Left renal pelvis (tissue), 4 donors: ENCODE measurements at regions not wholly inside any gene's neighbourhood (a gene's known extent, or its start where the extent isn't known, plus 50 kb on each side); places are given as distances from the start of the nearest gene placed in this dataset.

ENCODE experiments used
- DNase-seq, 4 donors: peaks; one replicate each; pipeline ENCODE4 v3.0.0-alpha.2; 2013; ENCODE audit warnings: low read depth in 4 of 4, low spot score in 3 of 4

GRCh38 chr12:91931111-91931510 is 214.5 kb downstream of the BTG1 start:
- DNase-seq, result no peak

DNA sequence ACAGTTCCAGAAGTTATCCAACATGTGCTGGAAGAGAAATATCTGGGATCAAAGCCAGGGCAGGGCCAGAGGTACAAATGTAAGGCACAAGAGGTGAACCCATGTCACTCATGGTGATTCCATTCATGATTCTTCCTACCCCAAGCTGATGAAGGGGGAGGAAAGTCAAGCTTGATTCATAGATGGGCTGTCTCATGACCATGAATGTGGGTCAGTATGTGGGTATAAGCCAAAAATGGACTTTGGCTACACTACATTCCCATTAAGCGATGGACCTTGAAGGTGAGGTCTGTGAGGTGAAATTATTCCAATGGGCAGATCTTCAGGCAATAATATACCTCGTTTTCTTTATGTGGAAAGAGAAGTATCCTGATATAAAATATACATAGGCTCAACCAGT is 217.1 kb downstream of the BTG1 start:
- no peak for DNase-seq

GRCh38 chr12:91926848-91927247 is 218.8 kb downstream of the BTG1 start:
- no peak for DNase-seq

DNA sequence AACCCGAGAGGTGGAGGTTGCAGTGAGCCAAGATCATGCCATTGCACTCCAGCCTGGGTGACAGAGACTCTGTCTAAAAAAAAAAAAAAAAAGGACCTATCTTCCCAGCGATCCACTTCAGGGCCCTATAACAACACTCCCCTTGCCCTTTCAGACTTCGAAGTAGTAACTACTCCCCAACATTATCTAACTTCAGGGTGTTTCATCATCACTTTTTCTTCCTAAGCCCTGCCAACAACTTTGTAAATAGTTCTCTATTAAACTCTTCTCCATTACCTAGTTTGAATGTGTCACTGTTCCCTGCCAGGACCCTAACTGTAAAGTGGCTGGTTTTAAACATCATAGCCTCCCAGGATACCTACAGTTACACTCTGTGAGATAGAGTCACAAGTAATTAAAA is 220.8 kb downstream of the BTG1 start:
- DNase-seq, result no peak

- DNase-seq, result no peak
Observed at GRCh38 chr12:91923864-91924263, 221.8 kb downstream of the BTG1 start.

DNA sequence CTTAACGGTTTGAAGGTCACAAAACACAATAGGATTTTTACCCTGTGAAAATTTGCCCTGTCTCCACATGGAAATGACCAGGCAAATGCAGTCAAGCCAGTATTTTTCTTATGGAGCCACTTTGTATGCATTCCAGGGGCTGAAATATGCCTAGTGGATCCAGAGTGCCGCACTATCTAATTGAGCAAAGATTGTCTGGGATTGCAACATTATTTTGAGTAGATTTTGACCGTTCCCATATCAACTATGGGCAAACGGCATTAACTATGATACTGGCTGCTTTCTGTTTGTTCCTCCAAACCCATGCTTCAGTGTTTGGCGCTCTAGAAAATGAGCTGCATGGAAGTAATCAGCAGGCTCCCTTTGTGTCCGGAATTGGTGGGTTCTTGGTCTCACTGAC is 223.0 kb downstream of the BTG1 start:
- no peak for DNase-seq

DNA sequence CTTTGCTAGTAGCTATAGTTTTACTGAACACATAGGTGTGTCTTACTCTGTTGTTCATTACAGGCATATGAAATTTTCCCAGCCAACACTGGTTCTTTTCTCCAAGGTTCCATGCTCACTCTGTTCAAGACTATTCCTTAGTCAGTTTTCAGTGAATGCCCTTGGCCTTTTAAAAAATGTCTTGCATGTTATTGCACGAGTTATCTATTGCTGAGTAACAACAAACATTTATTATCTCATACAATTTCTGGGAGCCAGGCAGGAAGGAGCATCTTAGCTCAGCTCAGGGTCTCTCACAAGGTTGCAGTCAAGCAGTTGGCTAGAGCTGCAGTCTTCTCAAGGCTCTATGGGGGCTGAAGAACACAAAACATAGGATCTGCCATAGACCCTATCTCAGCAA is 223.5 kb downstream of the BTG1 start:
- no peak for DNase-seq

GRCh38 chr12:91921555-91921954 is 224.1 kb downstream of the BTG1 start:
- DNase-seq, result no peak

DNA sequence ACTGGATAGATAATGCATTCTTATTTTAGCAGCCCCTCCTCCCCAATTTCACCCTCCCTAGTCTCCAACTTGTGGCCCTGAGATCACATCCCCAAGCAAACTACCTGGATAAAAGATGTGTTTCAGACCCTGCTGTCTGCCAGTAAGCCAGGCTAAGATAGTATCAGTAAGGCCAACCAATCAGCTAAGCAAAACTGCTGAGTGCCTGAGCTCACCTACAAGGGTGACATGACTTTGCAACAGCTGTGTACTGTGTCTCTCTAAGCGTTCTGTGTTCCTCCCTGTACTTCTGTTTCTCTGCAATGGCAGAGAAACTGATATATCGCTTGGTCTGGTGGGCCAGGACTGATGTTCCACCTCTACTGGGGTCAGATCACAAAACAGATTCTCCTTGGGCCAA is 224.9 kb downstream of the BTG1 start:
- DNase-seq, result no peak

- no peak for DNase-seq
Observed at GRCh38 chr12:91920276-91920675, 225.4 kb downstream of the BTG1 start.

DNA sequence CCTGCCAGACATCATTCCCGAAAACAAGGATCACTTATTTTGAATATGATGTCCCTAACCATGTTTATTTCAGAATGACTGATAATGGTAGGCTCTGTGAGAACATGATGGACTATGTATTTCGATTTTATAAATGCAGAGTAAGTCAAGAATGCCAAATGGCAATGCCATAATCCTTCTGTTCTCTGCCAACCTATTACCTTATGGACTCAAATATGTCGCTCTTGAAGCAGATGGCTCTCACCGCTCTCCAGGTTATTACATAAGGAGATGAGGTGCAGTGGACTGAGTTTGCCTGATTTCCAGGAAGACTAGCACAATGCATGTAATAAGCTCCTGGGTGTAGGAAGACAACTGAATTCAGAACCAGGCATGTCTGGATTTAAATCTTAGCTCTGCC is 227.2 kb downstream of the BTG1 start:
- DNase-seq, result no peak

- no peak for DNase-seq
Observed at GRCh38 chr12:91914701-91915100, 230.9 kb downstream of the BTG1 start.

- no peak for DNase-seq
Observed at GRCh38 chr12:91913651-91914050, 232.0 kb downstream of the BTG1 start.

DNA sequence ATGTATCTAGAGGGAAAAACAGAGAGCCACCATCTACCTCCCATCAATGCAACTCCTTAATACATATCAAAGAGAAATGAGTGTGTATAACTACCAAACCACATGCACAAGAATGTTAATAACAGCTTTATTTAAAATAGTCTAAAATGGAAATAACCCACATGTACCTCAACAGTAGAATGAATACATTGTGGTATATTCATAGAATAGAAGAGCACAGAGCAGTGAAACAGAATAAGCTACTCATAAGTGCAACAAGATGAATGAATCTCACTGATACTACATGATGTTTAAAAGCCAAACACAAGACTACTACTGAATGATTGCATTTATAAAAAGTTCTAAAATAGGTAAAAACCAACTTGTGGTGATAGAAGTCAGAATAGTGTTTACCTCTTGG is 232.5 kb downstream of the BTG1 start:
- DNase-seq, result no peak

GRCh38 chr12:91912178-91912577 is 233.5 kb downstream of the BTG1 start:
- DNase-seq, result no peak

- DNase-seq, result no peak
Observed at GRCh38 chr12:91910871-91911388, 234.7 kb downstream of the BTG1 start.

DNA sequence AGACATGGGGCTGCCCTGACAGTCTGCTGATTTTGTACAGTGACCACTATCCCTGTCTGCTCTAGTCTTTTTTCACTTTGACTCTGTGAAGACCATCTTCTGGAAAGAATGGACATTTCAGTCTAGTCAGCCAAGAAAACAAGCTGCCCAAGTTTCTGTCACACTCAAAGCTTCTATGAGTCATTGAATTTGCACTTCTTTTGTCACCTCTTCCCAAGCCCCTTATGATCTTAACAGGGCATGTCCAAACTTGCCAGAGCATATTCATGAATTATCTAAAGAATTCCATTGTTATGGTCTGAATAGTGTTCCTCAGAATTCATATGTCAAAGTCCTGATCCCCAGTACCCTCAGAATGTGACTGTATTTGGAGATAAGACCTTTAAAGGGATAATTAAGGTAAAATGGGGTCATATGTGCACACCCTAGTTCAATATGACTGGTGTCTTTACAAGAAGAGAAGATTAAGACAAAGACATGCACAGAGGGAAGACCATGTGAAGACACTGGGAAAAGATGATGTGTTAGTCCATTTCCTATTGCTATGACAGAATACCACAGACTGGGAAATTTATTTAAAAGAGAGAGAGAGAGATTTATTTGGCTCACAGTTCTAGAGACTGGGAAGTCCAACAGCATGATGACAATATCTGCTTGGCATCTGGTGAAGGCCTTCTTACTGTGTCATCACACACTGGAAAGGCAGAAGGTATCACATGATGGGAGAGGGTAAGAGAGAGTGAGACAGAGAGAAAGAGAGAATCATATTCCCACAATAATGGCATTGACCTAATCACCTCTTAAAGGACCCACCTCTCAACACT is 242.6 kb downstream of the BTG1 start:
- DNase-seq, result no peak

- no peak for DNase-seq
Observed at GRCh38 chr12:91901381-91902074, 244.1 kb downstream of the BTG1 start.

GRCh38 chr12:91900971-91901370 is 244.7 kb downstream of the BTG1 start:
- no peak for DNase-seq

- DNase-seq, result no peak
Observed at GRCh38 chr12:91899056-91899455, 246.6 kb downstream of the BTG1 start.

- DNase-seq, result no peak
Observed at GRCh38 chr12:91897025-91897515, 248.6 kb downstream of the BTG1 start.
